ENCODE measurements at regions not wholly inside any gene's neighbourhood (a gene's known extent, or its start where the extent isn't known, plus 50 kb on each side); places are given as distances from the start of the nearest gene placed in this dataset.

GRCh38 chr9:115914291-115914690, 239.3 kb upstream of the PAPPA start:
- Histone ChIP-seq H3K27me3 (ENCODE audit: control insufficient read depth in 1 of 2, insufficient read depth in 2 of 2, low read length in 2 of 2) (no peaks in the 10 kb centered on the region), H3K9me3 (ENCODE audit: control insufficient read depth in 2 of 2, insufficient read depth in 1 of 2, low read depth in 1 of 2, low read length in 1 of 2) (no peaks in the 10 kb centered on the region), H3K27ac (ENCODE audit: low read depth in 2 of 2, low read length in 1 of 2) (no peak overlapping the region), H3K36me3 (ENCODE audit: control insufficient read depth in 2 of 2, insufficient read depth in 2 of 2, low read length in 1 of 2) (no peaks in the 10 kb centered on the region), H3K4me1 (ENCODE audit: control insufficient read depth in 2 of 2, insufficient read depth in 2 of 2, low read length in 1 of 2) (no peaks in the 10 kb centered on the region), H3K4me3 (ENCODE audit: low read depth in 1 of 2, low read length in 2 of 2) (no peak overlapping the region)
- WGBS, 2 donors = 83 to 86% methylated on average over 5 of the region's 5 CpGs

GRCh38 chr9:115921301-115921700, 232.3 kb upstream of the PAPPA start:
- Histone ChIP-seq H3K9me3 (ENCODE audit: control insufficient read depth in 2 of 2, insufficient read depth in 1 of 2, low read depth in 1 of 2, low read length in 1 of 2) (no peaks in the 10 kb centered on the region), H3K36me3 (ENCODE audit: control insufficient read depth in 2 of 2, insufficient read depth in 2 of 2, low read length in 1 of 2) (no peaks in the 10 kb centered on the region), H3K27ac (ENCODE audit: low read depth in 2 of 2, low read length in 1 of 2) (no peak overlapping the region), H3K4me3 (ENCODE audit: low read depth in 1 of 2, low read length in 2 of 2) (no peak overlapping the region), H3K27me3 (ENCODE audit: control insufficient read depth in 1 of 2, insufficient read depth in 2 of 2, low read length in 2 of 2) (no peaks in the 10 kb centered on the region), H3K4me1 (ENCODE audit: control insufficient read depth in 2 of 2, insufficient read depth in 2 of 2, low read length in 1 of 2) (no peaks in the 10 kb centered on the region)
- WGBS, 2 donors = 86 to 87% methylated on average over 8 of the region's 8 CpGs

GRCh38 chr9:115922444-115922843, 231.1 kb upstream of the PAPPA start:
- no peak overlapping the region for H3K4me3 ChIP-seq (ENCODE audit: low read depth in 1 of 2, low read length in 2 of 2)
- H3K4me1 ChIP-seq (ENCODE audit: control insufficient read depth in 2 of 2, insufficient read depth in 2 of 2, low read length in 1 of 2) = no peaks in the 10 kb centered on the region
- no peaks in the 10 kb centered on the region for H3K9me3 ChIP-seq (ENCODE audit: control insufficient read depth in 2 of 2, insufficient read depth in 1 of 2, low read depth in 1 of 2, low read length in 1 of 2)
- WGBS, 2 donors = 58 to 72% methylated on average over 3 of the region's 3 CpGs
- no peak overlapping the region for H3K27ac ChIP-seq (ENCODE audit: low read depth in 2 of 2, low read length in 1 of 2)
- H3K36me3 ChIP-seq (ENCODE audit: control insufficient read depth in 2 of 2, insufficient read depth in 2 of 2, low read length in 1 of 2) = no peaks in the 10 kb centered on the region
- H3K27me3 ChIP-seq (ENCODE audit: control insufficient read depth in 1 of 2, insufficient read depth in 2 of 2, low read length in 2 of 2) = no peaks in the 10 kb centered on the region

GRCh38 chr9:115923410-115923809, 230.2 kb upstream of the PAPPA start:
- 89 to 97% methylated on average over 1 of the region's 1 CpG for WGBS, 2 donors
- no peak overlapping the region for H3K27ac ChIP-seq (ENCODE audit: low read depth in 2 of 2, low read length in 1 of 2)

GRCh38 chr9:115923903-115924668, 229.5 kb upstream of the PAPPA start:
- H3K27ac ChIP-seq (ENCODE audit: low read depth in 2 of 2, low read length in 1 of 2) = no peak overlapping the region
- 62 to 66% methylated on average over 5 of the region's 5 CpGs for WGBS, 2 donors

More at GRCh38 chr9:115923410-115923809, 230.2 kb upstream of the PAPPA start:
- H3K27me3 ChIP-seq (ENCODE audit: control insufficient read depth in 1 of 2, insufficient read depth in 2 of 2, low read length in 2 of 2) = no peaks in the 10 kb centered on the region
- no peaks in the 10 kb centered on the region for H3K4me1 ChIP-seq (ENCODE audit: control insufficient read depth in 2 of 2, insufficient read depth in 2 of 2, low read length in 1 of 2)
- no peaks in the 10 kb centered on the region for H3K36me3 ChIP-seq (ENCODE audit: control insufficient read depth in 2 of 2, insufficient read depth in 2 of 2, low read length in 1 of 2)
- no peaks in the 10 kb centered on the region for H3K9me3 ChIP-seq (ENCODE audit: control insufficient read depth in 2 of 2, insufficient read depth in 1 of 2, low read depth in 1 of 2, low read length in 1 of 2)
- H3K4me3 ChIP-seq (ENCODE audit: low read depth in 1 of 2, low read length in 2 of 2) = no peak overlapping the region

GRCh38 chr9:115924669-115924987, 229.0 kb upstream of the PAPPA start:
- Histone ChIP-seq H3K4me3 (ENCODE audit: low read depth in 1 of 2, low read length in 2 of 2) (no peak overlapping the region), H3K27me3 (ENCODE audit: control insufficient read depth in 1 of 2, insufficient read depth in 2 of 2, low read length in 2 of 2) (no peaks in the 10 kb centered on the region), H3K4me1 (ENCODE audit: control insufficient read depth in 2 of 2, insufficient read depth in 2 of 2, low read length in 1 of 2) (no peaks in the 10 kb centered on the region), H3K9me3 (ENCODE audit: control insufficient read depth in 2 of 2, insufficient read depth in 1 of 2, low read depth in 1 of 2, low read length in 1 of 2) (no peaks in the 10 kb centered on the region), H3K27ac (ENCODE audit: low read depth in 2 of 2, low read length in 1 of 2) (no peak overlapping the region), H3K36me3 (ENCODE audit: control insufficient read depth in 2 of 2, insufficient read depth in 2 of 2, low read length in 1 of 2) (no peaks in the 10 kb centered on the region)

More at GRCh38 chr9:115923903-115924668, 229.5 kb upstream of the PAPPA start:
- no peaks in the 10 kb centered on the region for H3K9me3 ChIP-seq (ENCODE audit: control insufficient read depth in 2 of 2, insufficient read depth in 1 of 2, low read depth in 1 of 2, low read length in 1 of 2)
- H3K4me3 ChIP-seq (ENCODE audit: low read depth in 1 of 2, low read length in 2 of 2) = no peak overlapping the region
- no peaks in the 10 kb centered on the region for H3K27me3 ChIP-seq (ENCODE audit: control insufficient read depth in 1 of 2, insufficient read depth in 2 of 2, low read length in 2 of 2)
- no peaks in the 10 kb centered on the region for H3K36me3 ChIP-seq (ENCODE audit: control insufficient read depth in 2 of 2, insufficient read depth in 2 of 2, low read length in 1 of 2)
- H3K4me1 ChIP-seq (ENCODE audit: control insufficient read depth in 2 of 2, insufficient read depth in 2 of 2, low read length in 1 of 2) = no peaks in the 10 kb centered on the region

GRCh38 chr9:115925424-115925823, 228.2 kb upstream of the PAPPA start:
- no peak overlapping the region for H3K4me3 ChIP-seq (ENCODE audit: low read depth in 1 of 2, low read length in 2 of 2)
- H3K4me1 ChIP-seq (ENCODE audit: control insufficient read depth in 2 of 2, insufficient read depth in 2 of 2, low read length in 1 of 2) = no peaks in the 10 kb centered on the region
- H3K9me3 ChIP-seq (ENCODE audit: control insufficient read depth in 2 of 2, insufficient read depth in 1 of 2, low read depth in 1 of 2, low read length in 1 of 2) = no peaks in the 10 kb centered on the region
- no peaks in the 10 kb centered on the region for H3K27me3 ChIP-seq (ENCODE audit: control insufficient read depth in 1 of 2, insufficient read depth in 2 of 2, low read length in 2 of 2)
- no peaks in the 10 kb centered on the region for H3K36me3 ChIP-seq (ENCODE audit: control insufficient read depth in 2 of 2, insufficient read depth in 2 of 2, low read length in 1 of 2)
- 42 to 43% methylated on average over 2 of the region's 2 CpGs for WGBS, 2 donors
- H3K27ac ChIP-seq (ENCODE audit: low read depth in 2 of 2, low read length in 1 of 2) = peak overlapping the region in 1 of 2 donors; percentile 71

- Histone ChIP-seq H3K4me1 (ENCODE audit: control insufficient read depth in 2 of 2, insufficient read depth in 2 of 2, low read length in 1 of 2) (no peaks in the 10 kb centered on the region), H3K9me3 (ENCODE audit: control insufficient read depth in 2 of 2, insufficient read depth in 1 of 2, low read depth in 1 of 2, low read length in 1 of 2) (no peaks in the 10 kb centered on the region), H3K27me3 (ENCODE audit: control insufficient read depth in 1 of 2, insufficient read depth in 2 of 2, low read length in 2 of 2) (no peaks in the 10 kb centered on the region), H3K36me3 (ENCODE audit: control insufficient read depth in 2 of 2, insufficient read depth in 2 of 2, low read length in 1 of 2) (no peaks in the 10 kb centered on the region), H3K27ac (ENCODE audit: low read depth in 2 of 2, low read length in 1 of 2) (no peak overlapping the region), H3K4me3 (ENCODE audit: low read depth in 1 of 2, low read length in 2 of 2) (no peak overlapping the region)
Observed at GRCh38 chr9:115930472-115930871, 223.1 kb upstream of the PAPPA start.

- Histone ChIP-seq H3K27me3 (ENCODE audit: control insufficient read depth in 1 of 2, insufficient read depth in 2 of 2, low read length in 2 of 2) (no peaks in the 10 kb centered on the region), H3K4me1 (ENCODE audit: control insufficient read depth in 2 of 2, insufficient read depth in 2 of 2, low read length in 1 of 2) (no peaks in the 10 kb centered on the region), H3K9me3 (ENCODE audit: control insufficient read depth in 2 of 2, insufficient read depth in 1 of 2, low read depth in 1 of 2, low read length in 1 of 2) (no peaks in the 10 kb centered on the region), H3K4me3 (ENCODE audit: low read depth in 1 of 2, low read length in 2 of 2) (no peak overlapping the region), H3K27ac (ENCODE audit: low read depth in 2 of 2, low read length in 1 of 2) (no peak overlapping the region), H3K36me3 (ENCODE audit: control insufficient read depth in 2 of 2, insufficient read depth in 2 of 2, low read length in 1 of 2) (no peaks in the 10 kb centered on the region)
- WGBS, 2 donors = 82 to 93% methylated on average over 1 of the region's 1 CpG
Observed at GRCh38 chr9:115938479-115938878, 215.1 kb upstream of the PAPPA start.

GRCh38 chr9:115939065-115939765, 214.4 kb upstream of the PAPPA start:
- Histone ChIP-seq H3K27ac (ENCODE audit: low read depth in 2 of 2, low read length in 1 of 2) (no peak overlapping the region), H3K9me3 (ENCODE audit: control insufficient read depth in 2 of 2, insufficient read depth in 1 of 2, low read depth in 1 of 2, low read length in 1 of 2) (no peaks in the 10 kb centered on the region), H3K27me3 (ENCODE audit: control insufficient read depth in 1 of 2, insufficient read depth in 2 of 2, low read length in 2 of 2) (no peaks in the 10 kb centered on the region), H3K36me3 (ENCODE audit: control insufficient read depth in 2 of 2, insufficient read depth in 2 of 2, low read length in 1 of 2) (no peaks in the 10 kb centered on the region), H3K4me3 (ENCODE audit: low read depth in 1 of 2, low read length in 2 of 2) (no peak overlapping the region), H3K4me1 (ENCODE audit: control insufficient read depth in 2 of 2, insufficient read depth in 2 of 2, low read length in 1 of 2) (no peaks in the 10 kb centered on the region)
- 65 to 70% methylated on average over 2 of the region's 2 CpGs for WGBS, 2 donors

Measured in esophagus (tissue), 2 donors.